Right lobe of liver (tissue), 6 donors: ENCODE measurements at regions not wholly inside any gene's neighbourhood (a gene's known extent, or its start where the extent isn't known, plus 50 kb on each side); places are given as distances from the start of the nearest gene placed in this dataset.

Experiments
- ATAC-seq, 4 donors: fragments of 200-7000 bp; cut with Tn5 transposase; one replicate each; pipeline ENCODE4 v1.9.1; 2020; ENCODE audit warnings: mild to moderate bottlenecking in 4 of 4, moderate library complexity in 4 of 4
- DNase-seq, 3 donors: peaks; one replicate each; pipeline ENCODE4 v3.0.0-alpha.2; 2020
- H3K27ac ChIP-seq, 3 donors: fragments of 200-600 bp; one replicate each; pipeline ENCODE4 v1.8.0; 2022
- H3K27me3 ChIP-seq, 2 donors: fragments of 200-600 bp; one replicate each; pipeline ENCODE4 v1.8.0; 2022
- H3K36me3 ChIP-seq, 4 donors: fragments of 200-600 bp; sonication (generic) in 1 of 4; one replicate each; pipeline versions ENCODE4 v1.5.1 to v1.8.0; 2017 to 2022; ENCODE audit warnings: control low read depth in 1 of 4
- H3K4me1 ChIP-seq, 4 donors: fragments of 200-600 bp; sonication (generic) in 1 of 4; one replicate each; pipeline versions ENCODE4 v1.5.1 to v1.8.0; 2017 to 2022; ENCODE audit warnings: control low read depth in 1 of 4
- H3K4me3 ChIP-seq, 3 donors: fragments of 200-600 bp; one replicate each; pipeline ENCODE4 v1.8.0; 2022
- H3K9me3 ChIP-seq, 4 donors: fragments of 200-600 bp; sonication (generic) in 1 of 4; one replicate each; pipeline versions ENCODE4 v1.5.1 to v1.8.0; 2017 to 2022; ENCODE audit warnings: control low read depth in 1 of 4
- POLR2A ChIP-seq: fragments of 450-650 bp; IDR thresholded peaks from one replicate; pipeline ENCODE4 v1.6.1; 2017; ENCODE audit warnings: antibody characterized with exemption, mild to moderate bottlenecking
- WGBS: methylation state at CpG from one replicate; pipeline ENCODE4 v1.1.6; 2018; ENCODE audit warnings: low coverage, low lambda C conversion rate; ENCODE audit not compliant: insufficient coverage; ENCODE audit errors: missing lambda C conversion rate; 5-methylcytosine and 5-hydroxymethylcytosine counted together
- intact Hi-C, 2 donors: fragments of 100-400 bp; cut with DNase I; formaldehyde crosslinking; loops; one replicate each; pipeline versions ENCODE4 v1.11.2 to v1.14.1; 2022
- TF ChIP-seq, protein P1 (sequence below), 4 donors: fragments of 200-600 bp in 3 of 4; fragments of 450-650 bp in 1 of 4; IDR thresholded peaks; one replicate each; pipeline versions ENCODE4 v1.5.1 to v1.8.0; 2016 to 2022; ENCODE audit warnings: antibody characterized with exemption in 4 of 4, mild to moderate bottlenecking in 2 of 4
- donor health status: DM: no; HTN: yes; CAD: no.
- donor health status: DM: no; HTN: no; CAD: no.
- donor health status: DM: no; HTN: no; CAD: no.
- donor health status: DM: no; HTN: yes; CAD: no.
- donor health status: DM: no; HTN: yes; CAD: no.

- ATAC-seq (no peak), DNase-seq (no peak)
- Histone ChIP-seq H3K36me3 (no peaks in the 10 kb centered on the region), H3K4me3 (no peak overlapping the region), H3K9me3 (no peaks in the 10 kb centered on the region), H3K27ac (no peak overlapping the region), H3K27me3 (no peaks in the 10 kb centered on the region), H3K4me1 (no peaks in the 10 kb centered on the region)
- TF ChIP-seq, protein P1, sequence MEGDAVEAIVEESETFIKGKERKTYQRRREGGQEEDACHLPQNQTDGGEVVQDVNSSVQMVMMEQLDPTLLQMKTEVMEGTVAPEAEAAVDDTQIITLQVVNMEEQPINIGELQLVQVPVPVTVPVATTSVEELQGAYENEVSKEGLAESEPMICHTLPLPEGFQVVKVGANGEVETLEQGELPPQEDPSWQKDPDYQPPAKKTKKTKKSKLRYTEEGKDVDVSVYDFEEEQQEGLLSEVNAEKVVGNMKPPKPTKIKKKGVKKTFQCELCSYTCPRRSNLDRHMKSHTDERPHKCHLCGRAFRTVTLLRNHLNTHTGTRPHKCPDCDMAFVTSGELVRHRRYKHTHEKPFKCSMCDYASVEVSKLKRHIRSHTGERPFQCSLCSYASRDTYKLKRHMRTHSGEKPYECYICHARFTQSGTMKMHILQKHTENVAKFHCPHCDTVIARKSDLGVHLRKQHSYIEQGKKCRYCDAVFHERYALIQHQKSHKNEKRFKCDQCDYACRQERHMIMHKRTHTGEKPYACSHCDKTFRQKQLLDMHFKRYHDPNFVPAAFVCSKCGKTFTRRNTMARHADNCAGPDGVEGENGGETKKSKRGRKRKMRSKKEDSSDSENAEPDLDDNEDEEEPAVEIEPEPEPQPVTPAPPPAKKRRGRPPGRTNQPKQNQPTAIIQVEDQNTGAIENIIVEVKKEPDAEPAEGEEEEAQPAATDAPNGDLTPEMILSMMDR (IDR thresholded peaks at IDR 0.05) = no peak
- intact Hi-C loops = no loop called here
- WGBS = 41% methylated on average over 7 of the region's 7 CpGs
Observed at GRCh38 chr12:97336900-97337751, 125.5 kb upstream of the RMST start.

DNA sequence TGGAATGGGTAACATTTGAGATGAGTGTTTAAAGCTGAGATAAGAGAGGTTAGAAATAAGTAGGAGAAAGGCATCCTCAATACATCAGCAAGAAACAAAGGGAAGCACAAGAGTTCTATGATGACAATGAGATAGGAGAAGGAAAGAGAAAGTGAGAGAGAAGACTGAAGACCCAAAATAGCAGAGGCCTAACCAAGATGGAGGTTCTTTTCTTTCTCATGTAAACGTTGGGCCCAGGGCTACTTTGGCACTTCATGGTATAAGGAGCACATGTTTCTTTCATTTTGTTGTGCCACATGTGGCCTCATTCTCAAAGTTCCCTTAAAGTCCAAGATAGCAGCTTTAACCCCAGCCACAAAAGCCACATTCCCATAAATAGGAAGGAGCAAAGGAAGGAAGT is 120.5 kb upstream of the RMST start:
- 43% methylated on average over 1 of the region's 1 CpG for WGBS
- ATAC-seq = no peak
- Histone ChIP-seq H3K27ac (no peak overlapping the region), H3K9me3 (no peaks in the 10 kb centered on the region), H3K27me3 (no peaks in the 10 kb centered on the region), H3K4me1 (no peaks in the 10 kb centered on the region), H3K36me3 (no peaks in the 10 kb centered on the region), H3K4me3 (no peak overlapping the region)
- DNase-seq = no peak
- no peak for TF ChIP-seq POLR2A
- TF ChIP-seq, protein P1 (IDR thresholded peaks at IDR 0.05) = no peak
- intact Hi-C loops = no loop called here

DNA sequence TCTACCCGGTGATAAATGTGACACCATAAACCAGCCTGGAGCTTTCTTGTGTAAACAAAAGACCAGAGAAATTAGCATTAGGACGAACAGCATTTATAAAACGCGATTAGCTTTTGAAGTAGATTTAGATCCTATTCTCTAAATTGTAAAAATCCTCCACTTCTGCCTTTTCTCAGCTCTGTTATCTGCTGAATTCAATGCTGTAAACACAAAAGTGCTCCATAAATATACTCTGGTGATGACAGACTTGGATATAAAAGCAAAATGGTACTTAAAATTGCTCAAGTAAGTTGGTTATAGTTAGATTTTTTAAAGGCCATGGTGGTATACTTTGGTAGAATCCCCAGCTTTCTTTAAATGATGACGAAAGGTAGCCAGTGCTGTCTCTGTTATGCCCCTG is 114.6 kb upstream of the RMST start:
- Histone ChIP-seq H3K4me1 (no peaks in the 10 kb centered on the region), H3K27me3 (no peaks in the 10 kb centered on the region), H3K9me3 (no peaks in the 10 kb centered on the region), H3K4me3 (no peak overlapping the region), H3K27ac (no peak overlapping the region), H3K36me3 (no peaks in the 10 kb centered on the region)
- TF ChIP-seq, protein P1 (IDR thresholded peaks at IDR 0.05) = no peak
- TF ChIP-seq POLR2A = no peak
- DNase-seq (no peak), ATAC-seq (no peak)
- intact Hi-C loops = no loop called here
- WGBS = 54% methylated on average over 5 of the region's 5 CpGs

DNA sequence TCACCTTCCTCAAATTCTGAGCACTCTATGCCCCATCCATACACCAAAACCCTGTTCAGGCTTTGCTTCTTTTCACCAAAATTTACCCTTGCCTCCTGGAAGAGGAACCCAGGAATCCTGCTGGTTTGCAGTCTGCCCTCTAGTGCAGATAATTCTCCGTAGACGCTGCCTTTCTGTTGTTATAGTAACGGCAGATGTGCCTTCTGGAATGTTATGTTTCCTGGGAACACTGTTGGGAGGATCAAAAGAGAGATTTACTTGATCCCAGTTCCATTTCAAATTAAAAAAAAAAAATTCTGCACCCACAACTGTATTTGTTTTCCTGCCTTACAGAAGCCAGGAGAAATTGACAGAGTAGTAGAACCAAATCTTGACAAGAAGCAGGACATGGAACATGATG is 104.2 kb upstream of the RMST start:
- WGBS = 40% methylated on average over 3 of the region's 3 CpGs
- Histone ChIP-seq H3K4me1 (no peaks in the 10 kb centered on the region), H3K9me3 (no peaks in the 10 kb centered on the region), H3K27ac (no peak overlapping the region), H3K27me3 (no peaks in the 10 kb centered on the region), H3K36me3 (no peaks in the 10 kb centered on the region), H3K4me3 (no peak overlapping the region)
- intact Hi-C loops = no loop called here
- DNase-seq (no peak), ATAC-seq (no peak)
- TF ChIP-seq, protein P1 (IDR thresholded peaks at IDR 0.05) = no peak
- TF ChIP-seq POLR2A = no peak
